ENCODE measurements at regions not wholly inside any gene's neighbourhood (a gene's known extent, or its start where the extent isn't known, plus 50 kb on each side); places are given as distances from the start of the nearest gene placed in this dataset.

GRCh38 chr2:41482659-41483058, 565.2 kb upstream of the PKDCC start:
- Histone ChIP-seq H3K27me3 (ENCODE audit: insufficient read depth, low read depth) (no peaks in the 10 kb centered on the region), H3K27ac (no peak overlapping the region), H3F3A (ENCODE audit: insufficient read depth, low read depth) (no peaks in the 10 kb centered on the region), H3K79me2 (ENCODE audit: low read depth) (no peaks in the 10 kb centered on the region), H3K4me1 (replicated peaks; ENCODE audit: insufficient read depth) (no peaks in the 10 kb centered on the region), H2AFZ (no peak overlapping the region), H3K36me3 (ENCODE audit: low read depth) (no peaks in the 10 kb centered on the region), H3K9me3 (ENCODE audit: insufficient read depth, low read depth) (no peaks in the 10 kb centered on the region), H3K9me2 (ENCODE audit: insufficient read depth) (no peaks in the 10 kb centered on the region), H4K20me1 (ENCODE audit: insufficient read depth) (no peaks in the 10 kb centered on the region), H3K4me2 (no peak overlapping the region), H3K4me3 (no peak overlapping the region)
- DNase-seq: no peak
- intact Hi-C loops (cut with micrococcal nuclease; ENCODE audit: unreplicated experiment): no loop called here
- BruUV-seq (replicated peaks): no TSS peak
- TF ChIP-seq CTCF (conservative IDR thresholded peaks at IDR 0.05): no peak
- TF ChIP-seq EZH2 (IDR thresholded peaks at IDR 0.05; ENCODE audit: low read depth): no peak
- CTCF ChIA-PET: no interaction called here
- POLR2A ChIA-PET (ENCODE audit: unreplicated experiment): no interaction called here

GRCh38 chr2:41483226-41483625, 564.6 kb upstream of the PKDCC start:
- Histone ChIP-seq H3K4me3 (no peak overlapping the region), H3K27ac (no peak overlapping the region), H3K4me2 (no peak overlapping the region), H3K9me3 (ENCODE audit: insufficient read depth, low read depth) (no peaks in the 10 kb centered on the region), H3K36me3 (ENCODE audit: low read depth) (no peaks in the 10 kb centered on the region), H3K9me2 (ENCODE audit: insufficient read depth) (no peaks in the 10 kb centered on the region), H3K4me1 (replicated peaks; ENCODE audit: insufficient read depth) (no peaks in the 10 kb centered on the region), H4K20me1 (ENCODE audit: insufficient read depth) (no peaks in the 10 kb centered on the region), H3F3A (ENCODE audit: insufficient read depth, low read depth) (no peaks in the 10 kb centered on the region), H2AFZ (no peak overlapping the region), H3K79me2 (ENCODE audit: low read depth) (no peaks in the 10 kb centered on the region), H3K27me3 (ENCODE audit: insufficient read depth, low read depth) (no peaks in the 10 kb centered on the region)
- no peak for TF ChIP-seq EZH2 (IDR thresholded peaks at IDR 0.05; ENCODE audit: low read depth)
- no peak for TF ChIP-seq CTCF (conservative IDR thresholded peaks at IDR 0.05)
- POLR2A ChIA-PET (ENCODE audit: unreplicated experiment): no interaction called here
- BruUV-seq (replicated peaks): no TSS peak
- intact Hi-C loops (cut with micrococcal nuclease; ENCODE audit: unreplicated experiment): no loop called here
- DNase-seq: no peak
- CTCF ChIA-PET: no interaction called here

DNA sequence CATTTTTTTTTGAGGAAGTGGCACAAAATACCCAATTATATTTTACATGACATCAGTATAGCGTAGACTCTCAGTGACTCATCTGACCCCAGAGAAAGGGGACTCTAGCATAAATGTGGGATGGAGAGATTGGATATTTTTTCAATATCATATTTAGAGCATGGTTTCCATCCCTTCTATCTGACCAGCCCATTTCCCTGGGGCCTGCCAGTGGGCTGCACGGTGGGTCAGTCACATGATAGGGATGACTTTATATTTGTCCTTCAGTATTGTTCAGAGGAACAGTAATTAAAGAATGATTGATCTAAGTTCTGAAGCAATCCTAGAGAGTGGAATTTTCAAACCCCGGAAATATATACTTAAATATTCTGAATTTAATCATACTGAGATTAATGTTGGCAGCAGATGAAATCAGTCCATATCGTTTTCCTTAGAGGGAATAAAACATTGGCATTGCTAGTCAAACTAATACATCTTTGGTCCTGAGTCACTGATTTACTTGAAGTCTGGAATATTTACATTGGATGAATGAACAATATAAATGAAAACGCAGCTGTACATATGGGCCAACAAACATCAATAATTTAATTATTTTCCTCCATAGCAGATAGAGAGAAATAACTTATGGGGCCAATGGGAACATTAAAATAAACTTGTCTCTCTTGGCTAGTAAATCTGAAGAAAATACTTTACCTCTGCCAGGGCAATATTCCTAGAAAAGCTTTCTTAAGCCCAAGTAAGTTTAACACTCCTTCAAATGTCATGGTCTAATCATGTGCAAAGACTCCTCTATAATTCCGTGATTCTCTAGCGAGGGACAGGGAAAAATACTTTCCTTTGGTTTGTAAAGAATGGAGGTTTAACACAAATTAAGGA, 563.6 kb upstream of the PKDCC start:
- TF ChIP-seq EZH2 (IDR thresholded peaks at IDR 0.05; ENCODE audit: low read depth): no peak
- TF ChIP-seq CTCF (conservative IDR thresholded peaks at IDR 0.05): no peak
- ChIA-PET POLR2A (ENCODE audit: unreplicated experiment) (no interaction called here), CTCF (no interaction called here)
- no peak overlapping the region for H3K4me3 ChIP-seq
- H3K4me1 ChIP-seq (replicated peaks; ENCODE audit: insufficient read depth): no peaks in the 10 kb centered on the region
- no TSS peak for BruUV-seq (replicated peaks)
- intact Hi-C loops (cut with micrococcal nuclease; ENCODE audit: unreplicated experiment): no loop called here
- no peaks in the 10 kb centered on the region for H3K9me3 ChIP-seq (ENCODE audit: insufficient read depth, low read depth)
- H3K9me2 ChIP-seq (ENCODE audit: insufficient read depth): no peaks in the 10 kb centered on the region
- H3K36me3 ChIP-seq (ENCODE audit: low read depth): no peaks in the 10 kb centered on the region
- H3F3A ChIP-seq (ENCODE audit: insufficient read depth, low read depth): no peaks in the 10 kb centered on the region; the same call in 1 of the 2 replicates
- no peaks in the 10 kb centered on the region for H3K79me2 ChIP-seq (ENCODE audit: low read depth)
- no peak overlapping the region for H3K27ac ChIP-seq
- H4K20me1 ChIP-seq (ENCODE audit: insufficient read depth): no peaks in the 10 kb centered on the region
- no peak for DNase-seq
- H3K4me2 ChIP-seq: no peak overlapping the region
- H3K27me3 ChIP-seq (ENCODE audit: insufficient read depth, low read depth): no peaks in the 10 kb centered on the region
- no peak overlapping the region for H2AFZ ChIP-seq

Measured in PC-9 (cell line).